SK-N-SH treated with all-trans-retinoic acid at 6 μM for 48 hours (cell line): ENCODE measurements at regions not wholly inside any gene's neighbourhood (a gene's known extent, or its start where the extent isn't known, plus 50 kb on each side); places are given as distances from the start of the nearest gene placed in this dataset.

Experiments
- ATAC-seq: fragments of 200-7000 bp; cut with Tn5 transposase; 3 replicates; pipeline ENCODE4 v1.9.1; 2020; ENCODE audit warnings: mild to moderate bottlenecking, moderate library complexity
- ARNTL ChIP-seq: fragments of 450-650 bp; formaldehyde crosslinking; IDR thresholded peaks from 2 replicates; pipeline ENCODE4 v1.5.0; 2020; ENCODE audit warnings: low read depth, mild to moderate bottlenecking, moderate library complexity, borderline replicate concordance
- BACH2 ChIP-seq: fragments of 250-450 bp; sonication (Bioruptor Pico); IDR thresholded peaks from 2 replicates; pipeline ENCODE4 v1.9.0; 2021; ENCODE audit warnings: mild to moderate bottlenecking, borderline replicate concordance
- CSDC2 ChIP-seq: fragments of 250-450 bp; sonication (Bioruptor Pico); IDR thresholded peaks from 2 replicates; pipeline ENCODE4 v1.5.0; 2020; ENCODE audit warnings: mild to moderate bottlenecking, moderate library complexity
- ESRRG ChIP-seq: fragments of 250-450 bp; sonication (Bioruptor Pico); IDR thresholded peaks from 2 replicates; pipeline ENCODE4 v1.6.1; 2021; ENCODE audit warnings: mild to moderate bottlenecking
- ISL1 ChIP-seq: fragments of 250-450 bp; sonication (Bioruptor Pico); IDR thresholded peaks from 2 replicates; pipeline ENCODE4 v2.1.2; 2022; ENCODE audit warnings: mild to moderate bottlenecking, moderate library complexity
- OSR1 ChIP-seq: fragments of 250-450 bp; sonication (Bioruptor Pico); IDR thresholded peaks from 2 replicates; pipeline ENCODE4 v1.8.0; 2022; ENCODE audit warnings: moderate library complexity, mild to moderate bottlenecking, inconsistent platforms
- PPARA ChIP-seq: fragments of 250-450 bp; sonication (Bioruptor Pico); IDR thresholded peaks from 2 replicates; pipeline ENCODE4 v1.5.0; 2020; ENCODE audit warnings: mild to moderate bottlenecking, borderline replicate concordance
- RARB ChIP-seq: fragments of 250-450 bp; sonication (Bioruptor Pico); IDR thresholded peaks from 2 replicates; pipeline ENCODE4 v1.8.0; 2021; ENCODE audit warnings: mild to moderate bottlenecking, moderate library complexity
- SNAI2 ChIP-seq: fragments of 250-450 bp; sonication (Bioruptor Pico); IDR thresholded peaks from 2 replicates; pipeline ENCODE4 v1.5.0; 2020; ENCODE audit warnings: mild to moderate bottlenecking, moderate library complexity
- TCF4 ChIP-seq: fragments of 250-450 bp; sonication (Bioruptor Pico); IDR thresholded peaks from 2 replicates; pipeline ENCODE4 v1.8.0; 2021; ENCODE audit warnings: mild to moderate bottlenecking, moderate library complexity, borderline replicate concordance
- ZC3H10 ChIP-seq: fragments of 250-450 bp; sonication (Bioruptor Pico); IDR thresholded peaks from 2 replicates; pipeline ENCODE4 v1.5.1; 2021; ENCODE audit warnings: mild to moderate bottlenecking, moderate library complexity
- ZFP3 ChIP-seq: fragments of 250-450 bp; sonication (Bioruptor Pico); IDR thresholded peaks from 2 replicates; pipeline ENCODE4 v1.5.0; 2020; ENCODE audit warnings: mild to moderate bottlenecking, moderate library complexity
- ZFP30 ChIP-seq: fragments of 450-650 bp; formaldehyde crosslinking; IDR thresholded peaks from 2 replicates; pipeline ENCODE4 v1.5.0; 2022; ENCODE audit warnings: mild to moderate bottlenecking, moderate library complexity
- ZNF70 ChIP-seq: fragments of 450-650 bp; formaldehyde crosslinking; IDR thresholded peaks from 2 replicates; pipeline ENCODE4 v1.5.0; 2020; ENCODE audit warnings: mild to moderate bottlenecking, moderate library complexity
- ZNF8 ChIP-seq: fragments of 450-650 bp; formaldehyde crosslinking; IDR thresholded peaks from 2 replicates; pipeline ENCODE4 v1.5.0; 2020; ENCODE audit warnings: mild to moderate bottlenecking, moderate library complexity
- TF ChIP-seq, protein P1 (sequence below): fragments of 250-450 bp; sonication (Bioruptor Pico); IDR thresholded peaks from 2 replicates; pipeline ENCODE4 v1.8.0; 2020; ENCODE audit warnings: mild to moderate bottlenecking, moderate library complexity, borderline replicate concordance
- TF ChIP-seq, protein P2 (sequence below): fragments of 250-450 bp; sonication (Bioruptor Pico); IDR thresholded peaks from 2 replicates; pipeline ENCODE4 v1.8.0; 2021; ENCODE audit warnings: low read depth, mild to moderate bottlenecking, moderate library complexity, borderline replicate concordance
- TF ChIP-seq, protein P3 (sequence below): fragments of 250-450 bp; sonication (Bioruptor Pico); IDR thresholded peaks from 2 replicates; pipeline ENCODE4 v1.5.1; 2021; ENCODE audit warnings: mild to moderate bottlenecking, moderate library complexity
- TF ChIP-seq, protein P4 (sequence below): fragments of 250-450 bp; sonication (Bioruptor Pico); IDR thresholded peaks from 2 replicates; pipeline ENCODE4 v1.5.1; 2020; ENCODE audit warnings: low read depth, mild to moderate bottlenecking, moderate library complexity

DNA sequence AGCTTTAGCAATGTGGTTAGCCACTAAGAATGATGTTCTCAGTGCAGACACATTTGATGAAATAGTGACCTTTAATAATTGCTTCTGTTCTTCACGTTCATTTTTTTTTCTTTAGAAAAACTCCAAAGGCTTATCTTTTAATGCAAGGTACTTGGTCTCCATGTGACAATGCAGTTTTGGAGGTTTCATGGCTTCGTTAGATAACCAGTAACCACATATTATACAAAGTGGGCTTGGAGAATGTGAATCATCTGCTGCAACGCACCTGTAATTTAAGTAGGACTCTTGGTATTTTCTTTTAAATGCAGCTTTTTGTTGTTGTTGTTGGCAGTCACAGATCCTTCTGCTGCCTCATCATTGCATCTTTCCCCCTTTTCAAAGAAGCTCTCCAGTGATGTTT lies 1606.3 kb downstream of the SUCLG1 start (continued):
- TF ChIP-seq, protein P1, sequence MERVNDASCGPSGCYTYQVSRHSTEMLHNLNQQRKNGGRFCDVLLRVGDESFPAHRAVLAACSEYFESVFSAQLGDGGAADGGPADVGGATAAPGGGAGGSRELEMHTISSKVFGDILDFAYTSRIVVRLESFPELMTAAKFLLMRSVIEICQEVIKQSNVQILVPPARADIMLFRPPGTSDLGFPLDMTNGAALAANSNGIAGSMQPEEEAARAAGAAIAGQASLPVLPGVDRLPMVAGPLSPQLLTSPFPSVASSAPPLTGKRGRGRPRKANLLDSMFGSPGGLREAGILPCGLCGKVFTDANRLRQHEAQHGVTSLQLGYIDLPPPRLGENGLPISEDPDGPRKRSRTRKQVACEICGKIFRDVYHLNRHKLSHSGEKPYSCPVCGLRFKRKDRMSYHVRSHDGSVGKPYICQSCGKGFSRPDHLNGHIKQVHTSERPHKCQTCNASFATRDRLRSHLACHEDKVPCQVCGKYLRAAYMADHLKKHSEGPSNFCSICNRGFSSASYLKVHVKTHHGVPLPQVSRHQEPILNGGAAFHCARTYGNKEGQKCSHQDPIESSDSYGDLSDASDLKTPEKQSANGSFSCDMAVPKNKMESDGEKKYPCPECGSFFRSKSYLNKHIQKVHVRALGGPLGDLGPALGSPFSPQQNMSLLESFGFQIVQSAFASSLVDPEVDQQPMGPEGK: no peak
- TF ChIP-seq ZFP3 (CRISPR knock-in tag): no peak
- TF ChIP-seq, all 23 proteins: peak for 0

DNA sequence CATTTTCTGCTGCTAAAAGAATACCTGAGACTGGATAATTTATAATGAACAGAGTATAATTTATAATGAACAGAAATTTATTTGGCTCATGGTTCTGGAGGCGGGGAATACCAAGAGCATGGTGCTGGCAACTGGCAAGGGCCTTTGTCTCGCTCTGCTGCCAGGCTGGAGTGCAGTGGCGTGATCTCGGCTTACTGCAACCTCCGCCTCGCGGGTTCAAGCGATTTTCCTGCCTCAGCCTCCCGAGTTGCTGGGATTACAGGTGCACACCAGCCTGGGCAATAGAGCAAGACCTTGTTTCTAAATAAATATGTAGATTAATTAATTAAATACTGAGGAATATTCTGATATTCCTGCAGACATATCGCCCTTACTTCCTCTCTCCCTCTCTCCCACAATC lies 1610.8 kb downstream of the SUCLG1 start:
- ATAC-seq: no peak
- TF ChIP-seq RARB (CRISPR knock-in tag): no peak
- no peak for TF ChIP-seq ZFP3 (CRISPR knock-in tag)
- TF ChIP-seq BACH2 (CRISPR knock-in tag): no peak
- TF ChIP-seq ZC3H10: no peak
- TF ChIP-seq ZFP30 (CRISPR knock-in tag): no peak
- TF ChIP-seq, protein P1: no peak
- TF ChIP-seq ZNF8 (CRISPR knock-in tag): no peak
- TF ChIP-seq TCF4: no peak
- TF ChIP-seq CSDC2: no peak
- TF ChIP-seq PPARA (CRISPR knock-in tag): no peak
- TF ChIP-seq ZNF70: no peak
- TF ChIP-seq OSR1 (CRISPR knock-in tag): no peak
- TF ChIP-seq ARNTL (CRISPR knock-in tag): no peak
- no peak for TF ChIP-seq SNAI2 (CRISPR knock-in tag)
- no peak for TF ChIP-seq ISL1 (CRISPR knock-in tag)
- TF ChIP-seq, protein P2, sequence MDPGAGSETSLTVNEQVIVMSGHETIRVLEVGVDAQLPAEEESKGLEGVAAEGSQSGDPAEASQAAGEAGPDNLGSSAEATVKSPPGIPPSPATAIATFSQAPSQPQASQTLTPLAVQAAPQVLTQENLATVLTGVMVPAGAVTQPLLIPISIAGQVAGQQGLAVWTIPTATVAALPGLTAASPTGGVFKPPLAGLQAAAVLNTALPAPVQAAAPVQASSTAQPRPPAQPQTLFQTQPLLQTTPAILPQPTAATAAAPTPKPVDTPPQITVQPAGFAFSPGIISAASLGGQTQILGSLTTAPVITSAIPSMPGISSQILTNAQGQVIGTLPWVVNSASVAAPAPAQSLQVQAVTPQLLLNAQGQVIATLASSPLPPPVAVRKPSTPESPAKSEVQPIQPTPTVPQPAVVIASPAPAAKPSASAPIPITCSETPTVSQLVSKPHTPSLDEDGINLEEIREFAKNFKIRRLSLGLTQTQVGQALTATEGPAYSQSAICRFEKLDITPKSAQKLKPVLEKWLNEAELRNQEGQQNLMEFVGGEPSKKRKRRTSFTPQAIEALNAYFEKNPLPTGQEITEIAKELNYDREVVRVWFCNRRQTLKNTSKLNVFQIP (CRISPR knock-in tag): no peak
- TF ChIP-seq, protein P3, sequence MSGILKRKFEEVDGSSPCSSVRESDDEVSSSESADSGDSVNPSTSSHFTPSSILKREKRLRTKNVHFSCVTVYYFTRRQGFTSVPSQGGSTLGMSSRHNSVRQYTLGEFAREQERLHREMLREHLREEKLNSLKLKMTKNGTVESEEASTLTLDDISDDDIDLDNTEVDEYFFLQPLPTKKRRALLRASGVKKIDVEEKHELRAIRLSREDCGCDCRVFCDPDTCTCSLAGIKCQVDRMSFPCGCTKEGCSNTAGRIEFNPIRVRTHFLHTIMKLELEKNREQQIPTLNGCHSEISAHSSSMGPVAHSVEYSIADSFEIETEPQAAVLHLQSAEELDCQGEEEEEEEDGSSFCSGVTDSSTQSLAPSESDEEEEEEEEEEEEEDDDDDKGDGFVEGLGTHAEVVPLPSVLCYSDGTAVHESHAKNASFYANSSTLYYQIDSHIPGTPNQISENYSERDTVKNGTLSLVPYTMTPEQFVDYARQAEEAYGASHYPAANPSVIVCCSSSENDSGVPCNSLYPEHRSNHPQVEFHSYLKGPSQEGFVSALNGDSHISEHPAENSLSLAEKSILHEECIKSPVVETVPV (CRISPR knock-in tag): no peak
- no peak for TF ChIP-seq ESRRG (CRISPR knock-in tag)

DNA sequence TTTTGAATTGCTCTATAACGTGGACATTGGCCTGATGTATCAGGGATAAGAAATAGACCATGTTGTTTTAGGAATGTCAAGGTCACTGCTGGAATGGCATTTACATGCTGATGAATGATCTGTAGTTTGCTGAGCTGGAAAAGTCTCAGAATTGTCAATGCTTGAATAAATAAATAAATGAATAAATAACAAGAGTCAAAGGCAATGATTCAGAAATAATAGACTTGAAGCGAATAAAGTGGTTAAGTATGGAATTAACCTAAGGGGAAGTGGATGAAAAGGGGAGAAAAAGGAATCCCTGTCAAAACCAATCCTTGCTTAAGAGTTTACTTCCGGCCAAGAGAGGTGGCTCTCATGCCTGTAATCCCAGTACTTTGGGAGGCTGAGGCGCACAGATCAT lies 1620.0 kb downstream of the SUCLG1 start:
- TF ChIP-seq ZC3H10: no peak
- TF ChIP-seq TCF4: no peak
- no peak for TF ChIP-seq SNAI2 (CRISPR knock-in tag)
- no peak for TF ChIP-seq PPARA (CRISPR knock-in tag)
- TF ChIP-seq, protein P2 (CRISPR knock-in tag): no peak
- no peak for TF ChIP-seq BACH2 (CRISPR knock-in tag)
- TF ChIP-seq, protein P4, sequence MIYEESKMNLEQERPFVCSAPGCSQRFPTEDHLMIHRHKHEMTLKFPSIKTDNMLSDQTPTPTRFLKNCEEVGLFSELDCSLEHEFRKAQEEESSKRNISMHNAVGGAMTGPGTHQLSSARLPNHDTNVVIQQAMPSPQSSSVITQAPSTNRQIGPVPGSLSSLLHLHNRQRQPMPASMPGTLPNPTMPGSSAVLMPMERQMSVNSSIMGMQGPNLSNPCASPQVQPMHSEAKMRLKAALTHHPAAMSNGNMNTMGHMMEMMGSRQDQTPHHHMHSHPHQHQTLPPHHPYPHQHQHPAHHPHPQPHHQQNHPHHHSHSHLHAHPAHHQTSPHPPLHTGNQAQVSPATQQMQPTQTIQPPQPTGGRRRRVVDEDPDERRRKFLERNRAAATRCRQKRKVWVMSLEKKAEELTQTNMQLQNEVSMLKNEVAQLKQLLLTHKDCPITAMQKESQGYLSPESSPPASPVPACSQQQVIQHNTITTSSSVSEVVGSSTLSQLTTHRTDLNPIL (CRISPR knock-in tag): no peak
- no peak for TF ChIP-seq ESRRG (CRISPR knock-in tag)
- TF ChIP-seq ZNF8 (CRISPR knock-in tag): no peak
- ATAC-seq: no peak
